ENCODE measurements at regions not wholly inside any gene's neighbourhood (a gene's known extent, or its start where the extent isn't known, plus 50 kb on each side); places are given as distances from the start of the nearest gene placed in this dataset.
"Not testable (repeated sequence)": the region's sequence is repeated elsewhere in the genome, so short reads cannot be mapped to it uniquely, and the experiment has no call there.

- CTCF ChIA-PET: no interaction called here
- no peak for DNase-seq (ENCODE audit: extremely low spot score)
These were observed 138.8 kb downstream of the MTNR1A start for GRCh38 chr4:186416451-186417060.

GRCh38 chr4:186414390-186414789 is 141.0 kb downstream of the MTNR1A start:
- CTCF ChIA-PET: no interaction called here
- POLR2A ChIA-PET: no interaction called here
- no peak for TF ChIP-seq CTCF (IDR thresholded peaks at IDR 0.05; ENCODE audit: control extremely low read depth, extremely low read depth, low read depth, missing control alignments)
- no peak for DNase-seq (ENCODE audit: extremely low spot score)

More at GRCh38 chr4:186416451-186417060, 138.8 kb downstream of the MTNR1A start:
- TF ChIP-seq CTCF (IDR thresholded peaks at IDR 0.05; ENCODE audit: control extremely low read depth, extremely low read depth, low read depth, missing control alignments): no peak
- POLR2A ChIA-PET: no interaction called here

- CTCF ChIA-PET: no interaction called here
These were observed 140.0 kb downstream of the F11 start for GRCh38 chr4:186405957-186406356.

GRCh38 chr4:186404562-186405134 is 138.7 kb downstream of the F11 start:
- DNase-seq (ENCODE audit: extremely low spot score): no peak
- POLR2A ChIA-PET: no interaction called here
- CTCF ChIA-PET: no interaction called here
- TF ChIP-seq CTCF (IDR thresholded peaks at IDR 0.05; ENCODE audit: control extremely low read depth, extremely low read depth, low read depth, missing control alignments): no peak

More at GRCh38 chr4:186405957-186406356, 140.0 kb downstream of the F11 start:
- no peak for DNase-seq (ENCODE audit: extremely low spot score)
- POLR2A ChIA-PET: no interaction called here
- no peak for TF ChIP-seq CTCF (IDR thresholded peaks at IDR 0.05; ENCODE audit: control extremely low read depth, extremely low read depth, low read depth, missing control alignments)

GRCh38 chr4:186400676-186401075 is 134.7 kb downstream of the F11 start:
- POLR2A ChIA-PET: no interaction called here
- DNase-seq (ENCODE audit: extremely low spot score): no peak
- CTCF ChIA-PET: no interaction called here
- no peak for TF ChIP-seq CTCF (IDR thresholded peaks at IDR 0.05; ENCODE audit: control extremely low read depth, extremely low read depth, low read depth, missing control alignments)

- ChIA-PET CTCF (no interaction called here), POLR2A (no interaction called here)
- DNase-seq (ENCODE audit: extremely low spot score): no peak
- no peak for TF ChIP-seq CTCF (IDR thresholded peaks at IDR 0.05; ENCODE audit: control extremely low read depth, extremely low read depth, low read depth, missing control alignments)
These were observed 126.0 kb downstream of the F11 start for GRCh38 chr4:186392017-186392416.

GRCh38 chr4:186384328-186384727 is 118.3 kb downstream of the F11 start:
- POLR2A ChIA-PET; DNase-seq (ENCODE audit: extremely low spot score): not testable (repeated sequence)
- CTCF ChIA-PET: interaction anchor here (1.6 kb wide), 1 partner anchor 19 kb away, joined by 3 read pairs; no protein-coding TSS in a partner anchor
